Retinal pigment epithelial cell (primary cell): ENCODE measurements at regions not wholly inside any gene's neighbourhood (a gene's known extent, or its start where the extent isn't known, plus 50 kb on each side); places are given as distances from the start of the nearest gene placed in this dataset.
A peak's percentile ranks its signal among the peaks of the same experiment; 100 is the strongest.

ENCODE experiments used
- DNase-seq: peaks from one replicate; pipeline ENCODE4 v3.0.0-alpha.2; 2010; ENCODE audit warnings: low read depth
- H3K4me3 ChIP-seq: 2 replicates; pipeline ENCODE4 v1.5.1; 2011; ENCODE audit warnings: mild to moderate bottlenecking, low read length, control low read depth, moderate library complexity
- CTCF ChIP-seq: conservative IDR thresholded peaks from 2 replicates; pipeline ENCODE4 v1.5.1; 2011; ENCODE audit warnings: low read depth, low read length, control low read depth, inconsistent platforms

- TF ChIP-seq CTCF: no peak
- no peak for DNase-seq
- no peak overlapping the region for H3K4me3 ChIP-seq
Observed at GRCh38 chr9:81782313-81782995, 93.1 kb upstream of the TLE1 start.

GRCh38 chr9:81787747-81788632 lies 98.6 kb upstream of the TLE1 start:
- no peak overlapping the region for H3K4me3 ChIP-seq
- DNase-seq: peak; percentile 78
- no peak for TF ChIP-seq CTCF

- TF ChIP-seq CTCF: no peak
- no peak overlapping the region for H3K4me3 ChIP-seq
- DNase-seq: no peak
Observed at GRCh38 chr9:81789721-81790120, 100.4 kb upstream of the TLE1 start.

GRCh38 chr9:81790166-81790565 lies 100.8 kb upstream of the TLE1 start:
- TF ChIP-seq CTCF: no peak
- no peak overlapping the region for H3K4me3 ChIP-seq
- no peak for DNase-seq

- no peak for DNase-seq
- TF ChIP-seq CTCF: no peak
- H3K4me3 ChIP-seq: no peak overlapping the region
Observed at GRCh38 chr9:81791076-81791475, 101.7 kb upstream of the TLE1 start.

- H3K4me3 ChIP-seq: no peak overlapping the region
- TF ChIP-seq CTCF: no peak
- no peak for DNase-seq
Observed at GRCh38 chr9:81798606-81799005, 109.3 kb upstream of the TLE1 start.
